Activated CD8-positive, alpha-beta memory T cell treated with anti-CD3 and anti-CD28 coated beads, Interleukin-2, amount 50 U/mL, for 48 hours (primary cell): ENCODE measurements at regions not wholly inside any gene's neighbourhood (a gene's known extent, or its start where the extent isn't known, plus 50 kb on each side); places are given as distances from the start of the nearest gene placed in this dataset.
"Not testable (repeated sequence)": the region's sequence is repeated elsewhere in the genome, so short reads cannot be mapped to it uniquely, and the experiment has no call there.

Experiments used
- DNase-seq: peaks from one replicate; pipeline ENCODE4 v3.0.0-alpha.2; 2020

GRCh38 chr16:29177888-29178726 is 193.3 kb downstream of the LAT start:
- not testable (repeated sequence) for DNase-seq

- not testable (repeated sequence) for DNase-seq
Measured at GRCh38 chr16:29177203-29177887, 192.5 kb downstream of the LAT start.

DNA sequence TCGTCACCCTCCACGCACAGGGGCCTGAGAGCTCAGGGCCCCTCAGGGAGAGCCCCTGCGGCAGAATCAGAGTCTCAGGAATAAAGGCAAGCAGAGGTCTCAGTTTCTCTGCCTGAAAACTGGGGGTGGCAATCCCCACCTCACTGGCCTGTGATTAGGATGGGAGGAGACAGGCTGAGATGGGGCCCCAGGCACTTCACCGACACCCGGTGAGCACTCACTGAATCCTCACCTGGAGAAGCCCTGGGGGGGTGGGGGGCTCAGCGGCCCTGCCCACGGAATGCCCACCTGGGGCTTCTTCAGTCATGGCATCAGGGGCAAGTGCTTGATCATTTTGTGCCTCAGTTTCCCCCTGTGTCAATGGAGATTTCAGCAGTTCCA is 192.0 kb downstream of the LAT start:
- not testable (repeated sequence) for DNase-seq

GRCh38 chr16:29176154-29176470 is 191.3 kb downstream of the LAT start:
- DNase-seq = not testable (repeated sequence)

GRCh38 chr16:29175411-29176153 is 190.7 kb downstream of the LAT start:
- DNase-seq = not testable (repeated sequence)

GRCh38 chr16:29173371-29174305 is 188.8 kb downstream of the LAT start:
- not testable (repeated sequence) for DNase-seq

- DNase-seq = not testable (repeated sequence)
Measured at GRCh38 chr16:29172098-29172724, 187.4 kb downstream of the LAT start.

- not testable (repeated sequence) for DNase-seq
Measured at GRCh38 chr16:29171296-29171695, 186.4 kb downstream of the LAT start.

- not testable (repeated sequence) for DNase-seq
Measured at GRCh38 chr16:29170393-29171119, 185.7 kb downstream of the LAT start.

DNA sequence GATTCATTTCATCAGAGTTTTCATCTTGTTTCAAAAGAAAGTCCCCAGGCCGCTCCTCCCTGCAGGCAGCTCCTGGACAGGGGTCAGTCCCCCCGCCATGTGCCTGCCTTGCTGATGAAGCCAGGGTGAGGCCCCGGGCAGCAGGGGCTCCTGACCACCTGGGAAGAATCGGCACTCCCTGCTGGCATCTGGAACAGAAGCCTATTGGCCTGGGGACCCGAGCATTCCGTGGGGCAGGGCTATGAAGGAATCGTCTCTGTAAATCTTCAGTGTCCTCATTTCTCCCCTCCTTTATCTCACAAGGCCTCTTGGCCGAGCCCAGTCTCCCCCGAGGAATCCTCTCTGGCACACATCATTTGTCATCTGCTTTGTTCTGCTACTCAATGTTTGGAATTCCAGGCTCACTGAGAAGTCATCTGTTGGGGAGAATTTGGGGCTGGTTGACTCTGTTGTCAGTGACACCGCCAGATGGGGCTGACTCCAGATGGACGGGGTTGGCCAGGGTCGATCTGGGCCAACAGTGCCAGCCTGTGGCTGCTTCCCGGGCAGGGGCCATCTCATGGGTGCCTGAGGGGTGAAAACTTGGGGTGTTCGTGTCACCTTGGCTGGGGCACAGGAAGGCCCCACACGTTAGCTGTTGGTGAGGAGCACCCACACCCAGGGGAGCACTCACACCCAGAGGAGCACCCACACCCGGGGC is 184.6 kb downstream of the LAT start:
- DNase-seq = not testable (repeated sequence)

GRCh38 chr16:29168515-29169259 is 183.8 kb downstream of the LAT start:
- not testable (repeated sequence) for DNase-seq

- not testable (repeated sequence) for DNase-seq
Measured at GRCh38 chr16:29164442-29165089, 179.7 kb downstream of the LAT start.

GRCh38 chr16:29160171-29160570 is 175.3 kb downstream of the LAT start:
- not testable (repeated sequence) for DNase-seq

DNA sequence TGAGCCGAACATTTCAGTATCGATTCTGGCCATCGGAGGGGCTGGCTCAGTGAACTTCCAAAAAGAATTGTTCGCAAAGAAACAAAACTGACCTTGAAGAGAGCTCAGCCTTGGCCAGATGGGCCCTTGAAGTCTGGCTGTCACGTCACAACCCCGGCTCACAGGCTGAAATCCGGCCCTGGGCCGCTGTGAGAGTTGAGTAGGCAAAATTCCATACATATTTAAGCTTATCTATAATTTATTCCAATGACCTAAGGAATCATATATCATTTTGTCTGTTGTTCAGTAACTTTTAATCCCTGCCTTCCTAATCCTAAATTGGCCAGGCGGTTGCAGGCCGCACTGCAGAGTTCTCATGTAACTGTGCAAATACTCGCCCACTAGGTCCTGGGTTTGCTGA is 174.8 kb downstream of the LAT start:
- not testable (repeated sequence) for DNase-seq

DNA sequence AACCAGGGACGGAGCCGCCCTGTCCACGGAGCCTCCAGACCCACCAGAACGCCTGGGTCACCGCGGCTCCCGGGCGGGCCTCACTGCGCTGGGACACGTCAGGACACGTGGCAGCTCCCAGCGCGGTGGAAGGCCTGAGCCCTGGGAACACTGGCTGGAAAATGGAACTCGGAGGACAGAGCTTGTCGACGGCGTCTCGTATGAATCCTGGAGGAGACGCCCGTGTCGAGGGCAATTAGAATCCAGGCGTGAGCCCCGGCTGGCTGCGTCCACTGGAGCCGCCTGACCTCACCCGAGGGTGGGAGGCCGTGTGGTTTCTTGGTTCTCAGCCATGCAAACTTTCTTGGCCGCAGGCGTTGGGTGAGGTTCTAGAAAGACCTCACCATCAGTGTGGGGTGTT is 173.9 kb downstream of the LAT start:
- DNase-seq = no peak

- DNase-seq = not testable (repeated sequence)
Measured at GRCh38 chr16:29158031-29158784, 173.4 kb downstream of the LAT start.

DNA sequence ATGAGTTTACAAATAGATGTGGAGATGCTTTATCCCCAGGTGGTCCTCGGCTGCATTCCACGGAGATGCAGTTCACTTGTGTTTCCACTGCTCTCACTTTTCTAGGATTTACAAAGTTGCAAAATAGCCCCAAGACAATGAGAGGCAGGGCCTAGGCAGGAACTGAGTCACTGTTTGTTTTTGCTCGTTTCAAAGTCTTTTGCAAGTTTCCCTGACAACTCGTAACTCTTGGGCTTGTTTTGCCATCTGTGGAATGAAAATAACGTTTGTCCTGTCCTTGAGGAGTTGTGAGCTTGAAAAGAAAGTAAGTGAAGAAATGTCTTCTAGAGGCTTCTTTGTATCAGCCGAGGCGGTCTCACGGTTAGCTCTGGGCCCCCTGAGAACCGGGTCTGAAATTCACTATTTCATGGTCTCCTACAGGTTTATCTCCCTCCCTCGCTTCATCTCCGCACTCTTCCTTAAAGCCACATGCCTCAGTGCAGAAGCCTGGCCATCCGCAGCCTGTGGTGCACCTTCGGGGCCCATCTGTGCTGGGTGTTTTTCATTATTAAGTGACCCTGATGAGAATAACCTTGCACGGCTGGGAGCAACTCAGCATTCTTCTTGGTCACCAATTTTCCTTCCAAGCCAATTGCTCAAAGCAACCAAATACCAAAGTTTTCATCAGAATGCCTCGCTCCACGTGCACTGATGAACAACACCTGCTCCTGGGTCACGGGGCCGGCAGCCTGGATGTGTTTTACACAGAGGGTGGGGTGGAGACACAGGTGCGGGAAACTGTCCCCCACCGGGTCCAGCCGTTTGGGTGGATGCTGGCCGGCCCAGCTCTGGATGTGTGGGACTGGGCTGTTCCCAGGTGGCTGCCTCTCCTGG is 172.4 kb downstream of the LAT start:
- DNase-seq = not testable (repeated sequence)
